Hindlimb muscle (tissue), 1 donor: ENCODE measurements at regions not wholly inside any gene's neighbourhood (a gene's known extent, or its start where the extent isn't known, plus 50 kb on each side); places are given as distances from the start of the nearest gene placed in this dataset.
A peak's percentile ranks its signal among the peaks of the same experiment; 100 is the strongest.

Experiments
- DNase-seq: peaks from one replicate; pipeline ENCODE4 v3.0.0-alpha.2; 2013

DNA sequence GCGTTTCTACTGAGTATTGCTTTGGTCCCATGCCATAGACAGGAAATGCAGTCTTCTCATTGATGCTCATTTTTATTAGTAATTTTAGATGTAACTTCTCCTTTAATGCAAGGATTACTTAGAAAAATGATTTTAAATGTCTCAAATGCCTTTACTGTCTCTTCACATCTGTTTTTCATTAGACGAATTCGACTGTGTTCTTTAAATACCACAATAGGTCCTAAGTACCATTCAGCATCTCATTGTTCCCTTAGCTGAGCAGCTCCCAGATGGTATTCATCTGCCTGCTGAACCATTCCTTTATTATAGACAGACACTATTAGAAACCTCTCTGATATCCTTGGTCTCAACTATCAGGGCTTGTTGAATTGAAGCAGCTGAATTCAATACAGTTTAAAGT lies 113.6 kb downstream of the LSMEM1 start:
- DNase-seq: peak; percentile 31

- DNase-seq: peak; percentile 12
Measured at GRCh38 chr7:112596260-112596659, 115.5 kb downstream of the LSMEM1 start.

- DNase-seq: no peak
Measured at GRCh38 chr7:112596981-112597380, 116.2 kb downstream of the LSMEM1 start.

- no peak for DNase-seq
Measured at GRCh38 chr7:112603673-112604072, 122.9 kb downstream of the LSMEM1 start.

GRCh38 chr7:112610636-112611035 lies 129.8 kb downstream of the LSMEM1 start:
- no peak for DNase-seq

DNA sequence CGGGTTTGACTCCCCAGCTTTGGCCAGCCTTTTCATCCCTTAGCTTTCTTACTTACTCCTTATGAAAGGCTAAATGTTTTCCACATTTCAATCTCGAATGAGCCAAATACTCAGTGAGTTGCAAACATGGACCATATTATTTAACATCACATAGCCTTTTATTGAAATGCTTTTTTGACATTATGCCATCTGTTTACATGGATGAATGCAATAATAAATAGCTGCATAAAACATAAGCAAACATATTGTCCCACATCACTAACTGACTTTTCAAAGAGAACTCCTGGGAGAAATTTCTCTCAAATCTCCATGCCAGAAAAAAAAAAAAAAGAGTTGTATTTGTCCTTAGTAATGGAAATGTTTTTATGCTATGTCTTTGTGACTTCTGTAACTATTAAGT lies 134.9 kb downstream of the LSMEM1 start:
- peak; percentile 12 for DNase-seq

GRCh38 chr7:112616295-112616694 lies 135.5 kb downstream of the LSMEM1 start:
- DNase-seq: no peak

GRCh38 chr7:112619343-112619742 lies 138.6 kb downstream of the LSMEM1 start:
- no peak for DNase-seq

GRCh38 chr7:112622159-112622715 lies 141.4 kb downstream of the LSMEM1 start:
- no peak for DNase-seq

DNA sequence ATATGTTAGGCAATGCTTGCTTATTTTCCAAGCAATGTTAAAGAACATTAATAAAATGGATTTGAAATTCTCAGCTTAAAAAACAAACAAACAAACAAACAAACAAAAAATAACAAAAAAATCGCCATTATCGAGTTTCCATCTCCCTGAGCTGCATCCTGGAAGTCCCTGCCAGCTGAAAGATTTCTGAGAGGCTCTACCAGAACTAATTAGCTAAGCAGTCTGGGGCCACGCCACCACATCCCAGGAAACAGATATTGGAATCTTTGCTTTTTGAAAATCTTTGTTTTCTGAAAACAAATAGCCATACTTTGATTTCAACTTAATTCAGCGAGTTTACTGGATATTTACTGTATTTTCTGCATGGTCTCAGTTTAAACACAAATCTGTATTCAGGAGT lies 143.6 kb downstream of the LSMEM1 start:
- no peak for DNase-seq

GRCh38 chr7:112630565-112630964 lies 149.8 kb downstream of the LSMEM1 start:
- no peak for DNase-seq

DNA sequence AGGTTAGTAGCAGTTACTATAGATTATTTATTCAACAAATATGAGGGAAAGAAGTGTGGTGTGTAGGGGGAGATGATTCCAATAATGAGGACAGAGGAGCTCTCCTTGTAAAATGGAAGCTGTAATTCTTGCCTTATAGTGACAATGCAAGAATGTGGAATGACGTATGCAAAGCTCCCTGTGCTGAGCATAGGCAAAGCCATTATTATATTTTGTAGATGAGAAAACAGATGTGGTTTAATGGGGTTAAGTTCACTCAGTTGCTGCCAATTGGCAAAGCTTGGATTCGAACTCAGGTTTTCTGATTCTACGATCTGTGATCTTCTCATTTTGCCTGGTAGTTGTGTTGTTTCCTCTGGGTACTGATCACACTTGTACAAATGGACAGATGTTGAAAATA lies 153.3 kb downstream of the LSMEM1 start:
- no peak for DNase-seq

DNA sequence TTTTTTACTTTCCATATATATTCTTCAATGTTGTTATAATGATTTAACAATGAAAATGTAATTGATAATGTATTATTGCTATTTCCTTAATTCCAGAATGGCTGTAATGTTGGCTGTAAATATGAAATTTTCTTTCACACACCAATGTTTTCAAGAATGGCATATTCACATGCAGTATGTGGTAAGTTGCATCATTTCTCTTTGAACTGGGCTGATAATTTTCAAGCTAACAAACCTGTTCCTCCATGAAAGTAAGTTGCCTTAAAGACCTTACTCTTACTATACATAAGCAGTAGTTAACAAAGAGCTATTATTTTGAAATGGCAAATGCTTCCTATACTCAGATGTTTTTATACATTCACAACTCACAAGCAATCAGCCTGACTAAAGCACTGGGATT lies 154.5 kb downstream of the TMEM168 start:
- DNase-seq: no peak

GRCh38 chr7:112638675-112639400 lies 151.4 kb downstream of the TMEM168 start:
- no peak for DNase-seq

DNA sequence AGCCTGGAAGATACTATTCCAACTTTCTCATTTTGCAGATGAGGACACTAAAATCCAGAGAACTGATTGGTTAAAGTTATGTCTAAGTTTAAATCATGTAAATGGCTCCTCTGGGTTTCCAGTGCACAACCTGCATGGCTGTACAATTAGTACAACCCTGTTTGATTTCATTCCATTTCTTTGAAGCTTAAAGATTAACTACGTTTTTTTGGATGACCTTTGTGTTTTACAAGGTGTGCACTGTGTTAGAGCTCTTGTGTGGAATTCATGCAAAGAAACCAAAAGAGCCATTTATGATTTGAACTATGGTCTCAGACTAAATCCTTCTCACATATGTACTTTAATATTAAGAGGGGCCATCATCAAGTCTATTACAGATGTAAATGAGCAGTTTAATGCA lies 149.5 kb downstream of the TMEM168 start:
- no peak for DNase-seq

GRCh38 chr7:112646783-112647182 lies 143.4 kb downstream of the TMEM168 start:
- DNase-seq: no peak

GRCh38 chr7:112648781-112649180 lies 141.4 kb downstream of the TMEM168 start:
- DNase-seq: no peak

DNA sequence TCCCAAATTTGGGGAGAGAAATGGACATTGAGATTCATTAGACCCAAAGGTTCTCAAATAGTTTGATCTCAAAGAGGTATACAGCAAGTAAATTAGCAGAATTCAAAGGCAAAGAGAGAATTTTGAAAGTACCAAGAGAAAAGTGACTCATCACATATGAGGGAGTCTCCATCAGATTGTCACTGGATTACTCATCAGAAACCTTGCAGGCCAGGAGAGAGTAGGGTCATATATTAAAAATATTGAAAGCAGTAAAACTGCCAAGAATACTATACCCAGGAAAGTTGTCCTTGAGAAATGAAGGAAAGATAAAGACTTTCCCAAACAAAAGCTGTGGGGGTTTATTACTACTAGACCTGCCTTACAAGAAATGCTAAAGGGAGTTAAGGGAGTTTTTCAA lies 140.6 kb downstream of the TMEM168 start:
- no peak for DNase-seq

DNA sequence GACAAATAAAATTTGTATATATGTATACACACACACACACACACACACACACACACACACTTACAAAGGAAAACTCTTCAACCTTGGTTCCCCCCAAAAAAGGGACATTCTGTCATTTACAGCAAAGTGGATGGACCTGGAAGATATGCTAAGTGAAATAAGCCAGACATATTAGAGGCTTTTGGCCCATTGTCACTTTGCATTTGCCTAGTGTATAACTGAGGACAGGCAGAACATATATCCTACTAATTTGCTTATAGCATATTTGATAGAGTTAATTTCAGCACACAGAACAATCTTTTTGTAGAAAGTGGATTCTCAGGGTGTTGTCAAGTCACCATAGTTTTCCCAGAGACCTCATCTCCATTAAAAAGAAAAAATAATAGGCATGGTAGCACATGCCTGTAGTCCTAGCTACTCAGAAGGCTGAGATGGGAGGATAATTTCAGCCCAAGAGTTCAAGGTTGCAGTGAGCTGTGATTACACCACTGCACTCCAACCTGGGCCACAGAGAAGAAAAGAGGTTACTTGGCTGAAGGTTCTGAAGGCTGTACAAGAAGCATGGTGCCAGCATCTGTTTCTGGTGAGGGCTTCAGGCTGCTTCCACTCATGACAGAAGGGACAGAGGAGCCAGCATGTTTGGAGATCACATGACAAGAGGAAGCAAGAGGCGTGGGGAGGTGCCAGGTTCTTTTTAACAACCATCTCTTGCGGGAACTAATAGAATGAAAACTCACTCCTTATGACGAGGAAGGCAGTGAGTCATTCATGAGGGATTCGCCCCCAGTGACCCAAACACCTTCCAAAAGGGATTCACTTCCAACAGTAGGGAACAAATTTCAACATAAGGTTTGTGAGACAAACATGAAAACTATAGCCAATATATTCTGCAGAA lies 135.6 kb downstream of the TMEM168 start:
- no peak for DNase-seq

GRCh38 chr7:112665709-112666108 lies 124.5 kb downstream of the TMEM168 start:
- no peak for DNase-seq

- DNase-seq: no peak
Measured at GRCh38 chr7:112668561-112668960, 121.6 kb downstream of the TMEM168 start.

- DNase-seq: no peak
Measured at GRCh38 chr7:112669306-112669705, 120.9 kb downstream of the TMEM168 start.

- DNase-seq: no peak
Measured at GRCh38 chr7:112670193-112670592, 120.0 kb downstream of the TMEM168 start.

DNA sequence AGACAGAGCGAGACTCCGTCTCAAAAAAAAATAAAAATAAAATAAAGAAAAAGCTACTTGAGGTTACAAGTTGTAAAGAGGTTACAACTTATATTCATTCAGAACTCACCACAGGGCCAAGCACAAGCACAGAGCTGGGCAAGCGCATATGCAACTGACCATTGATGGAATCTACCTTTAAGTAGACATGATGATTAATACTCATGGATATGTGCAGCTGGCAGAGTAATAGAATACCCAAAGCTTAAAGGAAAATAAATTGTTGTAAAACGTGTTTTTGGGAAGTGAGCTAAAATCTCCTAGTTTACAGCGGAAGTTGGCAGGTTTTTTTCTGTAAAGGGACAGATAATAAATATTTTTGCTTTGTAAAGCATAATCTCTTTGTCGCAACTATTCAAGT lies 111.6 kb downstream of the TMEM168 start:
- DNase-seq: no peak
